HFFc6 (cell line): ENCODE measurements at regions not wholly inside any gene's neighbourhood (a gene's known extent, or its start where the extent isn't known, plus 50 kb on each side); places are given as distances from the start of the nearest gene placed in this dataset.

Experiments
- DNase-seq: peaks from one replicate; pipeline ENCODE4 v3.0.0-alpha.2; 2018
- H3K27ac Mint-ChIP-seq: 2 replicates; pipeline ENCODE4 v1.8.0; 2020; ENCODE audit warnings: mild to moderate bottlenecking, mixed read lengths
- H3K27me3 Mint-ChIP-seq: 2 replicates; pipeline ENCODE4 v1.8.0; 2021; ENCODE audit warnings: mild to moderate bottlenecking, moderate library complexity, mixed read lengths; ENCODE audit not compliant: insufficient read depth
- H3K36me3 Mint-ChIP-seq: 2 replicates; pipeline ENCODE4 v1.8.0; 2021; ENCODE audit warnings: low read depth, mixed read lengths
- H3K4me1 Mint-ChIP-seq: 2 replicates; pipeline ENCODE4 v1.8.0; 2020; ENCODE audit warnings: low read depth, mixed read lengths
- H3K4me3 Mint-ChIP-seq: 2 replicates; pipeline ENCODE4 v1.8.0; 2020; ENCODE audit warnings: mild to moderate bottlenecking, moderate library complexity, mixed read lengths
- H3K9me3 Mint-ChIP-seq: 2 replicates; pipeline ENCODE4 v1.8.0; 2020; ENCODE audit warnings: mild to moderate bottlenecking, mixed read lengths
- CTCF ChIP-seq: fragments of 200-600 bp; sonication (generic); IDR thresholded peaks from 2 replicates; pipeline ENCODE4 v1.5.0; 2021; ENCODE audit warnings: antibody characterized with exemption, mild to moderate bottlenecking

DNA sequence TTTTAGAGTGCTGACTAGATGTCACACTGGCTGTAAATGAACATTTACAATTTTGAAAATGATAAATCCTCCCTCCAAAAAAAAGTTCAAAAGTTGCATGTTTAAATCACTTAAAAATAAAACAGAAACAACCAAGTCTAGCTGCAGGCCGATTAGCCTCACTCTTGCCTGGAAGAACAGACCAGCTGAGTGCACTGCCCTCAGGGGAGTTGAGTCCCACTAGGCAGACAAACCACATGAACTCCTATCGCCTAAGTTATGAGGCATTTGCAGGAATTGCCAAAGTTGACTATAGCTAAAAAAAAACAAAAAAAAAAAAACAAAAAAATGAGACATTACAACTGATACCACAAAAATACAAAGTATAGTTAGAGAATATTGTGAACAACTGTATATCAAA lies 510.0 kb downstream of the ANKRD7 start:
- no peaks in the 10 kb centered on the region; the same call in 1 of the 2 replicates for H3K27me3 Mint-ChIP-seq

GRCh38 chr7:118735441-118735840 lies 510.9 kb downstream of the ANKRD7 start:
- Mint-ChIP-seq H3K27me3 (no peaks in the 10 kb centered on the region; the same call in 1 of the 2 replicates), H3K27ac (no peak overlapping the region), H3K36me3 (no peaks in the 10 kb centered on the region), H3K4me3 (no peak overlapping the region), H3K4me1 (no peaks in the 10 kb centered on the region), H3K9me3 (peaks cover 27% of the 10 kb centered on the region)
- no peak for DNase-seq
- no peak for TF ChIP-seq CTCF

More for the DNA sequence above, 510.0 kb downstream of the ANKRD7 start:
- Mint-ChIP-seq H3K9me3 (peaks cover 18% of the 10 kb centered on the region), H3K36me3 (no peaks in the 10 kb centered on the region), H3K27ac (no peak overlapping the region), H3K4me3 (no peak overlapping the region), H3K4me1 (no peaks in the 10 kb centered on the region)
- TF ChIP-seq CTCF: no peak
- DNase-seq: no peak

- Mint-ChIP-seq H3K36me3 (no peaks in the 10 kb centered on the region), H3K9me3 (peaks cover 38% of the 10 kb centered on the region), H3K27me3 (no peaks in the 10 kb centered on the region; the same call in 1 of the 2 replicates), H3K27ac (no peak overlapping the region), H3K4me1 (no peaks in the 10 kb centered on the region), H3K4me3 (no peak overlapping the region)
- TF ChIP-seq CTCF: no peak
- no peak for DNase-seq
These were observed 513.4 kb downstream of the ANKRD7 start for GRCh38 chr7:118737935-118738334.

- no peaks in the 10 kb centered on the region; the same call in 1 of the 2 replicates for H3K27me3 Mint-ChIP-seq
- no peak overlapping the region for H3K27ac Mint-ChIP-seq
- no peaks in the 10 kb centered on the region for H3K4me1 Mint-ChIP-seq
- DNase-seq: no peak
- no peak for TF ChIP-seq CTCF
- H3K9me3 Mint-ChIP-seq: peaks cover 48% of the 10 kb centered on the region
- no peak overlapping the region for H3K4me3 Mint-ChIP-seq
- no peaks in the 10 kb centered on the region for H3K36me3 Mint-ChIP-seq
These were observed 521.4 kb downstream of the ANKRD7 start for GRCh38 chr7:118745927-118746326.

- Mint-ChIP-seq H3K9me3 (peaks cover 38% of the 10 kb centered on the region), H3K27me3 (no peaks in the 10 kb centered on the region; the same call in 1 of the 2 replicates), H3K4me3 (no peak overlapping the region), H3K36me3 (no peaks in the 10 kb centered on the region), H3K27ac (no peak overlapping the region), H3K4me1 (no peaks in the 10 kb centered on the region)
- TF ChIP-seq CTCF: no peak
- DNase-seq: no peak
These were observed 523.0 kb downstream of the ANKRD7 start for GRCh38 chr7:118747473-118747872.

DNA sequence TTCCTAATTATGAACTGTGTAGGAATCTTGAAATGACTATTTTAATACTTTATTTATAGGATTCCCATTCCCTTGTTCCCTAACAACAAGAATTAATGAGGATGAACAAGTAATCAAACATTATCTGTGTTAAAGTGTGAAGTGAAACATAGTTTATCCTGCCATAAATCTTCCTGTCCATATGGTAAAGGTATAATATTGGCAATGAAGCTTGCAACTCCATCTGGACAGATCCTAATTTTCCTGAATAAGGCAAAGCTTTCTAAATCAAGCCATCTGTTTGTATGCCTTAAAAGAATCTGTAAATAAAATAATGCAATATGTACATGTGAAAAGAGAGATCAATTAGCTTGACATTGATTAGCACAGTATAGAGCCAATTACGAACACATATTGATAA lies 529.0 kb downstream of the ANKRD7 start:
- Mint-ChIP-seq H3K4me1 (no peaks in the 10 kb centered on the region), H3K9me3 (peaks cover 31% of the 10 kb centered on the region), H3K27ac (no peak overlapping the region), H3K4me3 (no peak overlapping the region), H3K36me3 (no peaks in the 10 kb centered on the region), H3K27me3 (no peaks in the 10 kb centered on the region; the same call in 1 of the 2 replicates)
- no peak for TF ChIP-seq CTCF
- DNase-seq: no peak
